Pons (tissue), 1 donor: ENCODE measurements at regions not wholly inside any gene's neighbourhood (a gene's known extent, or its start where the extent isn't known, plus 50 kb on each side); places are given as distances from the start of the nearest gene placed in this dataset.

Experiments
- DNase-seq: peaks from one replicate; pipeline ENCODE4 v3.0.0-alpha.2; 2016; ENCODE audit warnings: low spot score

DNA sequence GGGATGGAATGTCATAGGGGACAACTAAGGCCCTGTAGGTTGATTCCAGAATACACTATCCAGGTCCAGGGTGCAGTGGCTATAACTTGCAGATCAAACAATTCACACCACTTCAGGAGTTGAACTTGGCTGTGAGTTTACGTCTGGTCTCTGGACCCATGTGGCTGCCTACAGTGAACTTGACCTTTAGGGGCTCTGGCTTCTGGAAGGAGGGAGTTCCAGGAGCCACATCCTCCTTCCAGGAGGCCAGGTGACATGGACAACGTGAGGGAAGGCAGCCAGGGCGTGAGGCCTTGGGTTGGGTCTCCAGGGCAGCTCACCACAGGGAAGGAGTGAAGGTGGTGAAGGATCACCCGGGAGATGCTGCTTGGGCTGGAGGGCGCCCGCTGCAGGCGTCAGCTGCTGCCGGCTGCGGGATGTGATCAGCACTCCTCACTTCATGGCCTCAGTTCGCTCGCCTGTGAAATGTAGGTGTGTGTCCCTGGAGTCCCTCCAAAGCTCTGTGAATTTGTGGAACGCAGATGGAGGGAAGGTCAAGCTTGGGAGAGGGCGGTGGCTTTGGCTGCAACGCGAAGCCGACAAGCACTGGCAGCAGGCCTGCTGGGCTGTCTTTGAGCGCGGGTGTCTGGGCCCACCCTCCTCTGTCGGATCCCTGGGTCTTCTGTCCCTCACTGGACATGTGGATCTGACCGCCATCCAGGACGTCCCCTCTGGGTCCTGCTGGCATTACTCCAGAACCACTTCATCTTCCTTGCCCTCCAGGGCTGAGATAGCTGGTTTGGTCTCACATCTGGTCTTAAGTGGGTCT lies 146.5 kb downstream of the GLI2 start:
- no peak for DNase-seq

DNA sequence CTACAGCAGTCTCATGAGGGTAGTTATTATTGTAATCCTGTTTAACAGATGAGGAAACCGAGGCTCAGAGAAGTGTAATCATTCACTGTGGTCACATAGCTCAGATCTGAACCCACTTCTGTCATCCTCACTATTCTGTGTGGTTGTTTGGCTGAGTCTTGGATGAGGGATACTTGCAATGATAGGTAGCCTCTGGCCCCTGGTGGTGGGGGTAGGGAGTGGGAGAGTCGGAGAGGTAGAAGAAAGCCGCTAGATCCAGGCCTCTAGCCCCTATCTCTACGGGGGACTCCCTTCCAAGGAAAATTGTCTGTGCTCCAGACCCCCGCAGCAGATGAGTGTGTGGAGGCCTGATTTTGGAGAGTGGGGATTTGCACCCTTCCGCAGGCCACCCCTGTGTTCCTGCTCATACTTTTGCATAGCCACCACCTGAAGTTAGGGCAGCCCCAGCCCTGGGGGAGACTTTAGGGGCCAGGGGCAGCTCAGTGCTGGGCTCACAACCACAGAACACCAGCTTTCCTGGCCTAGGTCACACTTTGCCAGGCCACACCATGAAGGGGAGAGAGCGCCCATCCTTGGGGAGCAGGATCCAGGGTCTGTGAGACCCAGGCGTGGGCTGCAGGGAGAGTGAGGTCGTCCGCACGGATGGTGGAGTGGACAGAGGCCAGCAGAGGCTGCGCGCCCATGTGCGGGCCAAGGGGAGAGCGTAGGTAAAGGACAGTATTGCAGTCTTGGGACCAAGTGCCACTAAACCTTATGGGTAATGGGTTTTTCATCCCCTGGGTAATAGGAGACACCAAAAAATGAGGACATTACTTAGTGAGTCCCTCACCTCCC lies 148.2 kb downstream of the GLI2 start:
- no peak for DNase-seq

DNA sequence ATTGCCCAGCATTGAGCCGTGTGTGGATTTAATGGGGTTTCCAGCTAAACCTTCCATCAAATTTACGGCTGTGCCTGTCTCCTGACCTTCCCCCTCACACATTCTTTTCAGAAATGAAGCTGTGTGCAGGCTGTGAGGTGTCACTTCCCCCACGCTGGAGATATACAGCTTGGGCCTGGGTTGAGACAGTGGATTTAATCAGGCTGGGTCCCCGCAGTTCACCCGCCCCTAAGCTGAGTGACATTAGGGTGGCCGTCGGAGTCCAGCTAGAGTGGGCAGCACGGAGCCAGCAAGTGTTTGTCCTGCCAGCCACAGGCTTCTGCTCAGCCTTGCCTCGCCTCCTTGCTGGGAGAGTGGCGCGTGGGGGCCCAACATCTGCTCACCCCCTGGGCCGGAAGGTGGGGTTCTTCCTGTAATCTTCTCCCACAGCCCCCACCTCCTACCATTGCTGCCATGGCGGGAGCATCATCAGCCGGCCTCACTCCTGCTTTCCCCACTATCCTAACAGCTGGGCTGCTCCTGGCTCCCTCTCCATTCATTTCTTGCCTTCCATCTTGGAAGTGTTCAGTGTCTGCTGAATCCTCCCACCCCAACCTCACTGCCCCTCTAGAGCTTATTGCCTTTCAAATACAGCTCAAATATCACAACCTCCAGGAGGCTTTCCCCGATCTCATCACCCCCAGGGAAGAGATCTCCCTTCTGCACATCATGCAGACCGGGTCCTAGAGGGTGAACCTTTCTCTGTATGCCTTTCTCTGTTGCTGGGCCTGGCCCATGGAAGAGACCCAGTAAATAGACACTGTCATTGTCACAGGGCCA lies 149.0 kb downstream of the GLI2 start:
- DNase-seq, result no peak

DNA sequence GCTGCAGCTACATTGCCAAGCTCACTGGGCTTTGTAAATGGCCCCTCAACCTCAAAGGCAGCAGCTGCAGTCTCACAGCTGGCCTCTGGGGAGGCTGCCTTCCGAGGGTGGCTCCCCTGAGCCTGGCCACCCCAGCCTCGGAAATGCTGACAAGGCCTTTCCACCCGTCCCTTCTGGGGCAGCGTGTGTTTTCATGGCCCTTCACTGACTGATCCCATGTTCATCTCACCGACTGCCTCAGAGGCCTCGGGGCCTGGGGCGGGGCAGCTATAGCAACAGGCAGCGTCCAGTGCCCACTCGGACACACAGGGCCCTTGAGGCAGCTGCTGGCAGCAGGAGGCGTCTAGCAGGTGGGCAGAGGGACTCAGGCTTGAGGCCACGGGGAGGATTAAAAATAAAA lies 149.7 kb downstream of the GLI2 start:
- DNase-seq, result no peak

DNA sequence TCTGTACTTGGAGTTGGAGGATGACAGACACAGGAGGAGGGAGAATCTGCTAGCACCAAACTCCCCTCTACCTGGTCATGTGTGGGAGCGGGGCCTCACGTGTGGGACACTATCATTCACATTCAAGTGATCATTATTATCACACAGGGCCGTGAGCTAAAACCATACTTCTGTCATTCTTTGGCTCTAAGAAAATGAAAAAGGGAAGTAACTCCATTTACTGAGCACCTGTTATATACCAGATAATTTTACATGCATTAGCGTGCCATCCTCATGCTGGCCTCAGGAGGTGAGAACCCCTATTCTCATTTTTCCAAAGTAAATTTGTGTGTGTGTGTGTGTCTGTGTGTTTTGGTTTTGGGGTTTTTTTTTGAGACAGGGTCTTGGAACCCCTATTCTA lies 150.1 kb downstream of the GLI2 start:
- no peak for DNase-seq

DNA sequence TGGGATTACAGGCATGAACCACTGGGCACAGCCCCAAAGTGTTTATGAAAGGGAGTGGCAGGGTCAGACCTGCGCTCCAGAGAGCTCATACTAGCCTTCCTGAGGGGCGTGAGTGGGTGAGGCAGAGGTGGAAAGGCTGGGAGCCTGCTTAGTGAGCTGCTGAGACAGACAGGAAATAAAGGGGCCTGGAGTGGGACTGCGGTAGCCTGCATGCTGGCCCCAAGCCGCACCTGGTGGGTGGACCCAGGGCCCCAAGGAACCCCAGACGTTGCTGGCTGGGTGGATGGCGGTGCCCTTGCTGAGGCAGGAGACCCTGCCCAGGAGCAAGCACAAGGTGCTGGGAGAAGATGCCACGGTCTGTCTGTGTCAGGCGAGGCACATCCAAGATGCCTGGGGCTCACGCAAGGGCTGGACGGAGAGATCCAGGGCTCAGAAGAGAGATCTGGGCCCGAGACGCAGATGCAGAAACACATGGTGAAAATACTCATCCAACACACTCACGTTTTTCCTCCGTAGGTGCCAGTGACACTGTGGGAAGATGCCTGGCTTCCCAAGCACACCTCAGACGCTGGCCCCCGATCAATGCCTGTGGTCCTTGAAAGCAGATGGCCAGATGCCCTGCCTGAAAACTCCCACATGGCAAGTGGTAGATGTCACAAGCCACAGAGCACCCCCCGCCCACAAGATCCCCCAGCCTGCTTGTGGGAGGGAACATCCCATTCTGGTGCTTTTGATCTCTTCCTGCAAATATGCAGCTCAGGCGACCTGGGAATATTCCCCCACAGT lies 151.1 kb downstream of the GLI2 start:
- no peak for DNase-seq

DNA sequence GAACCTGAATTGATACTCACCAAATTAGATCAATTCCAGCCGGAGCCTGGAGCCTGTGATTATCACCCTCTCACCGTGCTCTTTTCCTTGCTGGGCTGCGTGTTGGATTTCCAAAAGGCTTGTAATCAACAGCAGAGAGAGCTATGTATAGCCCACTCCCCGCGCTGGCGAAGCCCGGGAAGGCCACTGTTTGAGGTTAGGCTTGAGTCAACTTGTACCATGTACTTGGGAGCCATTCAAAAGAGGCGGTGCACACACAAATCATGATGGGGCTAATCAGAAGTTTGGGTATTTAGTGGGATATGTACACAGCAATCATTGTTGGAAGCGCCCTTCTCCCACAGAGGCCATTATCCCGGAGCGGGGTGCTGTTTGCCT lies 151.6 kb downstream of the GLI2 start:
- DNase-seq, result no peak

DNA sequence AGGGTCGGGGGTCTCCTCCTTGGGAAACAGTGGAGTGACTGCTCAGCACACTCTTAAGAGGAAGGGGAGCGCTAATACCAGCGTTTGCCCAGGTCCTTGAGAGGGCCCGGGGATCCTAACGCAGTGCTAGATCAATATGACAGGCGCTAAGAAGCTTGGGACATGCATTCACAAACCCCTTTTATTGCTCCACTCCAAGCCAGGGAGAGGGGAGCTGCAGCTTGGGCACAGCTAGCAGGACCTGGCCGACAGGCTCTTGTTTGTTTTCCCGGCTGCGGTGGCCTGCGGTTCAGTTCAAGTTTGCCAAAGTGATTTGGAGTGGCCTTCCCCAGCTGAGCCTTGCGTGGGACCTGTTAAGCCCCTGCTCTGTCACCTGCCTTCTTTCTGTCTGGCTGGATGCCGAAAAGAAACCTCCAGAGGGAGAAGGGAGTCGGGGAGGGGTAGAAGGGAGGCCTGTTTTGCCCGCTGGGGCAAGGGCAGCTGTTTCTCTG lies 152.1 kb downstream of the GLI2 start:
- DNase-seq, result no peak

DNA sequence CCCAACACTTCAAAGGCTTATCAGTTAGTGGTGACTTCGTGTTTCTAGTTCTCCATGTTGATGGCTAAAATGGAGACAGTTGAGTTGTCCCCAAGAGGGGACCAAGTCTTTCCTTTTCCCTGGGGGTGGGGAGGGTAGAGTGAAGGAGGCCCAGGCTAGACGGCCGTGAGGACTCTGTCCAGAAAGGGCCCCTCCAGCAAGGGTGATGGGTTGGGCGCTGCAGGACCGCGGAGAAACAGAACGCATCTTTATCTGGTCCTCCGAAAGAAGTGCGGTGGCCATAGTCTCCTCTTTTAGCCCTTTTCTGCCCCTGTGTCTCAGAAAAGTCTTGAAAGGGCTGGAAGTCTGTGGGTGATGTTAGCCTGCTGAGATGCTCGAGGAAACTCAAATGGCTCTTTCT lies 153.2 kb downstream of the GLI2 start:
- DNase-seq, result no peak

DNA sequence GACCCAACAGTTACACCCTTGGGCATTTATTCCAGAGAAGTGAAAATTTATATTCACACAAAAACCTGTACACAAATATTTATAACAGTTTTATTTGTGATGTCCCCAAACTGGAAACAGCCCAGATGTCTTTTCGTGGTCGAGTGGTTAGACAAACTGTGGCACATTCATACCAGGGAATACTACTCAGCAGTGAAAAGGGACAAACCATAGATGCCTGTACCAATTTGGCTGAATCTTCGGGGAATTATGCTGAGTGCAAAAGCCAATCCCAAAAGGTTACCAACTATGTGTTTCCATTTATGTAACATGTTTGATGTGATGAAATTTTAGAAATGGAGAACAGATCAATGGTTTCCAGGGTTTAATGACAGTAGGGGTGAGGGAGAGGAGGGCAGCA lies 154.3 kb downstream of the GLI2 start:
- no peak for DNase-seq

DNA sequence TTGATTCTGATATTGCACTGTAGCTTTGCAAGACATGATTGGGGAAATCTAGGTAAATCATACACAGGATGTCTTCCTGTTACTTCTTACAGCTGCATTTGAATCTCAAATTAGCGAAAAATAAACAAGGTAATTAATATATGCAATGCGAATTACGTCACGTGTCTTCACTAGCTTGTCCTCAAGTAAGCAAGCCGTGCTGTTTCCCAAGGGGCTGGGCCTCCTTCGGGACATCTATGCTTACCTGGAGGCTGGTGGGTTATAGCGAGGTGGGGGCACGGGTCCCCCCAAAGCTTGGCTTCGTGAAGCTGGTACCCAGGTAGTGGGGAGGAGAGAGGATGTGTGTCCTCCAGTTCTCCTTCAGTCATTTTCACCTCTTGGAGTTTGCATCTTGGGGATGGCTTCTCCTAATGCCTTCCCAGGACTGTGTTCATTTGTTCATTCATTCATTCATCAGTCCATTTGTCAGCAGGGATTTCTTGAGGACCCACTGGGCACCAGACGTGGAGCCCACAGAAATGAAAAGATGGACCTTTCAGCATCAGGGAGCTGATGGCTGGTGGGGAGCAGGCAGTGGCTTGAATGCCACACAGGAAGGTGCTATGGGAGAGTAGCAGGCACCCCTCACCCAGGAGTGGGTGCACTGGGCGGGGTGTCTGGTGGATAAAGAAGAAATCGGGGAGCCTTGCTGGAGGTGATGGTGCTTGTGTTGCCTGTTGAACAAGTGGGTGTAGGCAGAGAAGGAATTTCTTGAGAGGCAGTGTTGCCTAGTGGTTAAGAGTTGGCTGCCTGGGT lies 155.1 kb downstream of the GLI2 start:
- DNase-seq, result no peak

DNA sequence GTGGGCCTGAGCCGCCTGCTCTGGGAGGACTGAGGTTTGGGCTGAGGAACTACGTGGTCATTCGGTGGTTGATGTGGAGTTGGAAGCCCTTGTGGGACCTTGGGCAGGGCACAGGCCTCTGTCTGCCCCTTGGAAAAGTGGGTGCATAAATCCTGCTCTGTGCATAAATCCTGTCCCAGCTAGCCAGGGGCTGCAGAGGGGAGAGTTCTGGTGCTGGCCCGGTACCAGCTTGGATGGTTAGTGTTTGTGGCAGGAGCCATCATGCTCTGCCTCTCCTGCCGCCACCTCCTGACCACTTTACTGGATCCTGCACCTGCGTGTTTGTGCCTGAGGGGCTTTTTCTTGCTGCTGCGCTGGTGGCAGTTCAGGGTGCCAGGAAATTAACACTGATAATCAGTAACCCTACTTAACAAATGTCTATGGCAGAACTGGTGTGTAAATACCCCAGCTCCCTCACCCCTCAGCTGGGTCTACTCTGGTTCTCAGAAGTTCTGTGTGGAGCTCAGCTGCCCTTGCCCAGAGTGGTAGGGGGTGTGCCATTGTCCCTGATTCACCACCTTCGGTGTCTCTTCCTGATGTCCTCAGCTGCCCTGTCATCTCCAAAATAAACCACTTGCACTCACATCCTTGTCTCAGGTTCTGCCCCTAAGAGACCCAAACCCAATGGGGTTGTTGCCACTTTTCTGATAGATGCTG lies 156.8 kb downstream of the GLI2 start:
- DNase-seq, result no peak

DNA sequence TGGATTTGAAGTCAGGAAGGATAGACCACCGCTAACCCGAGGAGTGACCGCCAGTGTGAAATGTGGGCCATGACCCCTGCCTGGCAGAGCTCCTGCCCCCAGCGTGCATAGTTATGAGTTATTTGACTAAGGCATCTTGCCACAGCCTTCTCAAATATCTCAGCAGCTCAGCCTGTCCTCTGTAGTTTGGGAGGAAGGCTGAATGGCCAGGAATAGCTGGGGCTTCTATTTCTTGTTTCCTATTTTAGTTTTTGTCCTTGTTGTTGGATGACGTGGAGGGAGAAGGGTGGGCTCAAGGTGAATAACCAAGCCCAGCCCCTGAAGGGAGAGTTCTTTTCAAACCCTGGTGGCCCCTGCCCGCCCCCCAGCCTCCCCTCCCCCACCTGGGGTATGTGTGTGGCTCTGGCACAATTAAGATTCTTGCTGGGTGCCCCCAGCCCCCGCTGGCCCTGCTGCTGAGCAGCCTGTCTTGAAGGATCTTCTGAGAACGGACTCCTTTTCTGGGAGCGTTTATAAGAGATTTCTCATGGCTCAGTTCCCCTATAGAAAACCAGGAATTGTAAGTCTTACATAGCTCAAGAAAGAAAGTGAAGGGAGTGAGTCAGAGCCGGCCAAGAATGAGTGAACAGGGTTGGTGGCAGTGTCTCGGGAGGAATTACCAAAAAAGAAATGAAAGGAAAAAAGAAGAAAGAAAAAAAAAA lies 157.4 kb downstream of the GLI2 start:
- DNase-seq, result peak; percentile 24

DNA sequence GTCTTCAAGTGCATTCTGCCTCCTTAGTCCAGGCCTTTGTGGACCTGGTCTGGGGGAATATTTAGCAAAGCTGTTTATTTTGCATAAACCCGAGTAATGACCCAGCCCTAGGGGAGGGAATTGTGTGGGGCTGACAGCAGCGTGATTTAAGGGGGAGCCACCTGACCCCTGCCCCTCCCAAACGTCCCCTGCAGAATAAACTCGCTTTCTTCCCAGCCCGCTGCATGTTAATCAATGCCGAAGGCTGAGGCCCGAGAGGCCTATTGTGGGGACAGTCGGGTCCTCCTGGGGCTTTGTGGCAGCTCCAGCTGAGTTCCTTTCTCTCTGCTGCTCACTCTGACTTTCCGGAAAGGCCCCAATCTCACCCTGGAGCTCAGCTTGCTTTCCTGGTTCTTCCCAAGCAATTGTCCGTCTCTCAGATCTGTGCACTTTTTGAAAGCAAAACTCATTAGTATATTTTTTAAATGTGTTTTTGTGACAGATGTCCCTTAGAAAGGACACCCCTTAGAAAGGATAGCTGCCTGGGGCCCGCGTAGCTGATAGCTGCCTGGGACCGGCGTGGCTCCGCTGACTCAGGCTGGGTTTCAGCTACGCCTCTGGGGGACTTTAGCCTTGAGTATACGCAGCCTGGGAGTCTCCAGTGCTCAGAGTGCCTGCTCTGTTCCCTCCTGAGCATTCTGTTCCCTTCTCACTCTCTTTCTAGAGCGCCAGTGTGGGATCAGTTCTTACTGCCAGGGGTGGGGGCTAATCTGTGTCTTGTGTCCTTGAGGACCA lies 158.3 kb downstream of the GLI2 start:
- no peak for DNase-seq

DNA sequence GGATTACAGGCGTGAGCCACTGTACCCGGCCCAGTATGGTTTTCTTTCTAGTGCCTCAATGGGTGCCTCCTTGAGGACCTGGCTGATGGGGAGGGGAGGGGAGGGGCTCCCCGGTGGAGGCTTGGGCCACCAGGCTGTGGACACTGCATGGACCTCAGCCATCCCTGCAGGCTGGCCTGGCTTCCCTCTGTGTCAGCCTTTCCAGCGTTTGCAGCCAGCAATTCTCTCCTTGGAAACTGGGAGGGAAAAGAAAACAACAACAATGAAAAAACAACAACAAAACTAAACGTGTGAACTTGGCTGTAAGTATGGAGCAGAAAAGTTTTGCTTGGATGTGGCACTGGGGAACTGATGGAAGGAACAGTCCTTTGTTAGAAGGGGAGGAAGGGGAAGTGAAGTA lies 159.3 kb downstream of the GLI2 start:
- DNase-seq, result no peak

DNA sequence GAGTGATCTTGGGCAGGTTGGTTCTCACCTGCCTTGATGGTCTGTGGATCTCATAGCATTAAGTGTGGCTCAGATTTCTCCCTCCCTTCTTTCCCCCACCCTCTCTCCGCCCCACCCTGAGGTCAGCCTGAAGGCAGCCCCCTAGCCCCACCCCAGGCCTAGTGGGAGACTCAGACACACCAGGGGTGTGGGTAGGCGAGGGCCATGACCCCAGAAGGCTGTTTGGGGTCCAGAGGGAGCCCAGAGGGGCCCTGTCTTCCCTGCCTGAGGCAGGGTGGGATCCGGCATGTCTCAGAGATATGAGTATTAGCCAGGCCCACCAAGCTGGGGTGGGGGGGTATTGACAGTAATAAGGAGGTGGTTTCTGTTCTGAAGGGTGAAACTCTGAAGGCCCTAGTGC lies 160.5 kb downstream of the GLI2 start:
- no peak for DNase-seq

DNA sequence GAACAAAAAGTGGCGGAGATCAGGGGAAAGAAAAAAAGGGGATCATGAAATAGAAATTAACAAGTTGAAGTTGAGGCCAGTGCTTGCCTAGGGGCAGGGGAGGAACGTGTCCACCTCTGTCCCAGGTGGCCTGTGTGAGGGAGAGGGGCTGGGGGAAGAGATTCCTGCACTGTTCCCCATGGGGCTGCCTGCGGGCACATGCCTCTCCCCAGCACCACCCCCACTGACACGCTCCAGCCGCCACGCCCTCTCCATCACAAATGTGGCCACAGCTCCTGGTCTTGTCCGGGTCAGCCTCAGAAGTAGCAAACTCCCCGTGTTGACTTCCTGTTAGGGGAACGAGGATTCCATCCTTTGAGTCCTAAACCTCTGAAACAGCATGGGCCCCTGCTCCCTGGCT lies 161.2 kb downstream of the GLI2 start:
- DNase-seq, result no peak

DNA sequence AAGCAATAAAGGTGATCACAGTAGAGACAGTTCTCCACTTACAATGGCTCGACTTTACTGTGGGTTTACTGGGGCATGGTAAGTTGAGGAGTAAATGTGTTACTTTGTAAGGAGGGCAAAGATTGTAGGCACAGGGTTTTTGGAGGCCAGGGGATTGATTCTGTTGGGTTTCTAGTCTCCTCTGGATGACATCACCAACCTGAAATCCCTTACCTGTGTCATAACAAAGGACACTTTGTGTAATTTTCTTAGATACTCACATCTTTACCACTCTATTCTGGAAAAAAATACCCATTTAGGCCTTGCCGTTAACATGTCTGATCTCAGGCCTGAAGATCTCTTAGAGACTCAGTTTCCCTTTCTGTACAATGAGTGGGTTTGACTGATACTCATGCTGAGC lies 161.7 kb downstream of the GLI2 start:
- DNase-seq, result no peak

DNA sequence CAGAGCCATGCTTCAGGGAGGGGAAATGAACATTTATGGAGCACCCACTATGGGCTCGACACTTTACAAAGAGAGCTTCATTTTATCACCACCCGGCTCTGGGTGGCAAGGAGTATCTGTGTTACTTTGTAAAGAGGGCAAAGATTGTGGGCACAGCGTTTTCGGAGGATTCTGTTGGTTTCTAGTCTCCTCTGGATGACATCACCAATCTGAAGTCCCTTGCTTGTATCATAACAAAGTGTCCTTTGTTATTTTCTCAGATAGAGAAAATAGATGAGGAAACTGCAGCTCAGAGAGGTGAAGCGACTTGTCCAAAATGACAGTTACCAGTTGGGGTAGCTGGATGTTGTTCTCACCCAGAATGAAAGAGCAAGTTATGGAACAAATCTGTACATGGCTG lies 162.8 kb downstream of the GLI2 start:
- DNase-seq, result no peak
